Mesodermal cell (in vitro differentiated cells): ENCODE measurements at regions not wholly inside any gene's neighbourhood (a gene's known extent, or its start where the extent isn't known, plus 50 kb on each side); places are given as distances from the start of the nearest gene placed in this dataset.
"Not testable (repeated sequence)": the region's sequence is repeated elsewhere in the genome, so short reads cannot be mapped to it uniquely, and the experiment has no call there.

Experiments used
- H3K27ac ChIP-seq: 2 replicates; pipeline ENCODE4 v1.7.0; 2013; ENCODE audit warnings: mild to moderate bottlenecking, low read depth, low read length, moderate library complexity; ENCODE audit not compliant: severe bottlenecking
- H3K36me3 ChIP-seq: 2 replicates; pipeline ENCODE4 v1.7.1; 2013; ENCODE audit warnings: mild to moderate bottlenecking, low read length, moderate library complexity; ENCODE audit not compliant: control insufficient read depth, insufficient read depth
- H3K4me1 ChIP-seq: one replicate; pipeline ENCODE4 v1.7.1; 2013; ENCODE audit warnings: mild to moderate bottlenecking, low read length; ENCODE audit not compliant: insufficient read depth, control insufficient read depth, poor library complexity, severe bottlenecking
- H3K4me3 ChIP-seq: 2 replicates; pipeline ENCODE4 v1.7.0; 2013; ENCODE audit warnings: low read length, control low read depth, mild to moderate bottlenecking; ENCODE audit not compliant: insufficient read depth, poor library complexity, severe bottlenecking; ENCODE audit errors: extremely low read depth
- H3K9me3 ChIP-seq: 2 replicates; pipeline ENCODE4 v1.7.1; 2013; ENCODE audit warnings: mild to moderate bottlenecking, low read length, moderate library complexity; ENCODE audit not compliant: control insufficient read depth
- WGBS, 2 experiments: methylation state at CpG; one replicate each; pipeline ENCODE4 v1.1.5; 2013; ENCODE audit warnings: missing lambda C conversion rate in 2 of 2; ENCODE audit not compliant: insufficient coverage in 2 of 2; 5-methylcytosine and 5-hydroxymethylcytosine counted together

DNA sequence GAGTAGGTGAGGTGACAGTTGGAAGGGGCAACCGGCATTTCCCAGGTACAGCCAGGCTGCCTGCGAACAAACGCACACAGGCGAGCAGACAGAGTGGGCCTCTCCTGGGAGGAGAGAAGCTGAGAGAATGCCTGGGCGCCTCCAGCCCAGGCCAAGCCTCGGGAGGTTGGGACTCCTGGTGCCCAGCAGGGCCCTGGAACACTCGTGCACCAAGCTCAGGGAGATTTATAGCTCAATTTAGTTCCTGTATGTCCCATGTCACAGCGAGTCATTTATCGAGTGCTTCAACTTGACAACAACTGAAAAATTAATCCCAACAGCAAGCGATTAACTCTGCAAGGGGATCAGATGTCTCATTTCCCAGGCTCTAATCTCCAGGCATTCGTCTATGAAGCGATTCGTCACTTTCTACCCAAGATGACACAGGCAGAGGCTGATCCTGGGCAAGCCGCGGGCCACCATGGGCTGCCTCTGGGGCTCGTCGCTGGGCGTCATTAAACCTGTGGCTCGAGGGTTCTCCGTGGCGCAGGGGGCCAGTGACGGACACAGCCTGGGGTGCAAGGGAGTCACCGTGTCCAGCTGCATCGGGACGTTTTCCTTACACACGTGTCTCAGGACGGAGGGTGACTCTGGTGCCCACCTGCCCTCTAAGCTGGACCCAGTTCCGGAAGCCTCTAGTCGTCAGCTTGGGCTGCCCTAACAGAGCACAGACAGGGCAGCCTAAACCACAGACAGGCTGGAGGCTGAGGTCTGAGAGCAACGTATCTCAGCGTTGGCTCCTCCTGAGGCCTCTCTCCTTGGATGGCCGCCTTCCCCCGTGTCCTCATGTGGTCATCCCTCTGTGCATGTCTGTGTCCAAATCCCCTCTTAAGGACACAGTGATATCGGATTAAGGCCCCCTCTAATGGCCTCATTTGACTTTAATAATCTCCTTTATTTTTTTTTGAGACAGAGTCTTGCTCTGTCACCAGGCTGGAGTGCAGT, 154.1 kb downstream of the CTTN start:
- WGBS, 2 experiments: 94 to 95% methylated on average over 33 to 34 of the region's 34 CpGs
- no peak overlapping the region for H3K4me3 ChIP-seq
- H3K36me3 ChIP-seq: no peaks in the 10 kb centered on the region
- H3K9me3 ChIP-seq: no peaks in the 10 kb centered on the region
- peak overlapping the region; percentile 68 for H3K27ac ChIP-seq
- H3K4me1 ChIP-seq: peaks cover 18% of the 10 kb centered on the region

DNA sequence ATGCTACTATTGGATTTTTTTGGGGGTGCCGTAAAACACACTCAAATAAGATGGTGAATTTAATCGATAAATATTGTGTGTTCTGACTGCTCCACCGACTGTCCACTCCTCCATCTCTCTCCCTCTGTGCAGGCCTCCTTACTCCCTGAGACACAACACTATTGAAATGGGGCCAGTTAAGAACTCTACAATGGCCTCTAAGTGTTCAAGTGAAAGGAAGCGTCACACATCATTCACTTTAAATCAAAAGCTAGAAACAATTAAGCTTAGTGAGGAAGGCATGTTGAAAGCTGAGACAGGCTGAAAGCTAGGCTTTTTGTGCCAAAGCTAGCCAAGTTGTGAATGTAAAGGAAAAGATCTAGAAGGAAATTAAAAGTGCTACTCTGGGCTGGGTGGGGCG, 156.7 kb downstream of the CTTN start:
- H3K4me3 ChIP-seq: no peak overlapping the region
- H3K4me1 ChIP-seq: peaks cover 22% of the 10 kb centered on the region
- H3K9me3 ChIP-seq: no peaks in the 10 kb centered on the region
- no peaks in the 10 kb centered on the region for H3K36me3 ChIP-seq
- H3K27ac ChIP-seq: no peak overlapping the region
- WGBS, 2 experiments: 100% methylated on average over 1 to 3 of the region's 5 CpGs

DNA sequence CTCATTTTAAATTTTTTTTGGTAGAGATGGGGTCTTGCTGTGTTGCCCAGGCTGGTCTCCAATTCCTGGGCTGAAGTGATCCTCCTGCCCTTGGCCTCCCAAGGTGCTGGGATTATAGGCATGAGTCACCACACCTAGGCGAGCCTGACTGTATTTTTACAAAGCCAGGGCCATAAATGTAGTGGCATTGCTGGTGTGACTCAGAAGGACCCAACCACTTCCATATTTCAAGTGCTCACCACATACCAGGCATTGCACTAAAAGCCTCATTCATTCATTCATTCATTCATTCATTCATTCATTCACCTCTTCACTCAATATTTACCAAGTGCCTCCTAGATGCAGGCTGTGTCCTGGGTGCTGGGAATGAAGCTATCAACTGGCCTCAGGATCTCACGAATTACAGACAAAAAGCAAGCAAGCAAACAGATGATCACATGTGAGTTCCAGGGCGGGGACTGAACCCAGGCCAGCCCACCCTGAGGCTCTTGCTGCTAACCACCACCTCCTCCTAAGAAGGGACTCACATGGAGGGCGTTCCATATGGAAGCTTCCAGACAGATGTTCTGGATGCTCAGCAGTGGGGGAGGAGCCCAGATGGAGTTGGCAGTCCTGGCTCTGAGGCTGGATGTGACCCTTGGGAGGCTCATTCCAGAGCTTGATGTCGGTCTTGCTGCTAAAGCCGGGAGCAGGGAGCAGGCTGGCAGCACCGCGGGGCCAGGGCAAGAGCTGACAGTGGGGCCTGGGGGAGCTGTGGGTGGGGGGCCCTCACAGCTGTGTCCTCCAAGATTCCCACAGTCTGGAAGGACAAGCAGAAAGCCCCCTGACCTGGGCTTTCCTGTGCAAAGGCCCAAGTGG, 158.8 kb downstream of the CTTN start:
- 77 to 86% methylated on average over 5 to 8 of the region's 8 CpGs for WGBS, 2 experiments
- Histone ChIP-seq H3K4me1 (peaks cover 9% of the 10 kb centered on the region), H3K9me3 (no peaks in the 10 kb centered on the region), H3K36me3 (no peaks in the 10 kb centered on the region), H3K27ac (no peak overlapping the region), H3K4me3 (no peak overlapping the region)

DNA sequence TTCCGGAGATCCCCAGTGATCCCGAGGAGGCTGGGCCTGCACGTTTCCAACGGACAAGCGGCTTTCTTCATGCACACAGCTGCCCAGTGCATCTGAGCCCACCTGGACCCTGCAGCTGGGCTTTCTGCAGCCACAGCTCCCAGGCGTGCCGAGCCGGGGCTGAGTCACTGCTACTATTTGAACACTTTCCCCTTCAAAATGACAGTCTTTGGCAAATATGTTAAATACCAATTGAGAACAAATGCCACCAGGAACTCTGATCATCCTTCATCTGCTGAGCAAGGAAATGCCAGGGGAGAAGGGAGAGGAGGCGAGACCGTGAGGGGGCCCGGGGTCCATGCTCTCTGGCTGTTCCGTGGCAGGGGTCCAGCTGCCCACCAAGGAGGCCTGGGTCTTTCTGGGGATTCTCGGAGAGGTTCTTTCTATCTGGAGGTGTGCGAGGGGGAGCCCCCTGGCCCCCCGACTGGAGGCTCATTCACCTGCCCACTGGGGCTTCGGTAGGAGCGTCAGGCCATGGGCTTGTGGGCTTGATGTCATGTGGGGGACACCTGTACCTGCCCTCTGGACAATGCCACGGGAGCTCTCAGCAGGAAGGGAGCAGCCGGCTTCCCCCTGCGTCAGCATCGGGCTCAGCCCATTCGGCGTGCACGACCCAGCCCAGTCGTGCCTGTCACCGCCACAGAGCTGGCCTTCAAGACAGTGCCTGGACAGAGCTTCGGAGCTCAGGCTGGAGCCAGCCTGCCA, 159.6 kb downstream of the CTTN start:
- no peak overlapping the region for H3K4me3 ChIP-seq
- H3K9me3 ChIP-seq: no peaks in the 10 kb centered on the region
- 92 to 94% methylated on average over 21 to 25 of the region's 27 CpGs for WGBS, 2 experiments
- peaks cover 9% of the 10 kb centered on the region for H3K4me1 ChIP-seq
- H3K27ac ChIP-seq: no peak overlapping the region
- no peaks in the 10 kb centered on the region for H3K36me3 ChIP-seq

DNA sequence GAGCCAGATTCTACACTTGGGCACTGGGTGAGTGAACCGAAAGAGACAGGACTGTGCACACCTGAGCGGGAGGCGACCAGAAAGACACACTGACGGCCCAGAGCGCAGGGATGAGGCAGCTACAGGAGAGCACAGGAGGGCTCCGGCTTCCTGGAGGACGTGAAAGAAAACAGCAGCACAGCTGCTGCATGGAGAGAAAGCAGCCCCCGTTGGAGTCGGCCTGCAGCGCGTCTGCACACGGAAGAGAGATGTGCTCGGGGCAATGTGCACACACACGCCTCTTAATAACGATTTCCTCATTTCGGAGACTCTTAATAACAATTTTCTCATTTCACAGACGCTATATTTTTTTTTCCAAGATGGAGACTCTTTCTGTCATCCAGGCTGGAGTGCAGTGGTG, 160.4 kb downstream of the CTTN start:
- H3K4me1 ChIP-seq: peaks cover 9% of the 10 kb centered on the region

DNA sequence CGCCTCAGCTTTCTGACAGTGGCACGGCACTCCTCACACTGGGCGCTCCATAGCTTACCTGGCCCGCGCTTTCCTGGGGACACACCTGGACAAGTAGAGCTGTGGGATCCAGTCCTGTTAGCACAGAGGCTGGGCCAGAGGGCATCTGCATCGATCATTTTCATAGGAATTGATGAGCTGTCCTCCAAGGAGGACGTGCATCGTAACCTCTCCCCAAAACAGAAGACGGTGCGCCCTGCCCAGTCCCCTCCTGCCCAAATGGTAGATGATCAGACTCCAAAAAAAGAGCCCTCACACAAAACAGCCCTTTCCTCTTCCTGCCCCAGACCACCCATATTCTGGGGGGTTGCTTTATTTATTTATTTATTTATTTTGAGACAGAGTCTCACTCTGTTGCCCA, 161.2 kb downstream of the CTTN start:
- Histone ChIP-seq H3K4me1 (peaks cover 9% of the 10 kb centered on the region), H3K4me3 (no peak overlapping the region)
- WGBS, 2 experiments: 82 to 89% methylated on average over 8 to 10 of the region's 10 CpGs

More for the DNA sequence above, 160.4 kb downstream of the CTTN start:
- Histone ChIP-seq H3K9me3 (no peaks in the 10 kb centered on the region), H3K4me3 (no peak overlapping the region), H3K36me3 (no peaks in the 10 kb centered on the region), H3K27ac (no peak overlapping the region)
- 91 to 94% methylated on average over 7 to 17 of the region's 17 CpGs for WGBS, 2 experiments

DNA sequence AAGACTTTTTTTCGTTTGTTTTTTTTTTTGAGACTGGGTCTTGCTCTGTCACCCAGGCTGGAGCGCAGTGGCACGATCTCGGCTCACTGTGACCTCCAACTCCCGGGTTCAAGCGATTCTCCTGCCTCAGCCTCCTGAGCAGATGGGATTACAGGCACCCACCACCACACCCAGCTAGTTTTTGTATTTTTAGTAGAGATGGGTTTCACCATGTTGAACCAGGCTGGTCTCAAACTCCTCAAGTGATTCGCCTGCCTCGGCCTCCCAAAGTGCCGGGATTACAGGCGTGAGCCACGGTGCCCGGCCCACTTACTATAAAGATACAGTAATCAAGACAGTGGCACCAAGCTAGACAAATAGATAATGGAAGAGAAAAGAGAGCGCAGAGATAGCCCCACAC, 162.3 kb downstream of the CTTN start:
- not testable (repeated sequence) for H3K4me3 ChIP-seq, H3K36me3 ChIP-seq, H3K4me1 ChIP-seq, H3K9me3 ChIP-seq, H3K27ac ChIP-seq
- WGBS, 2 experiments: 84 to 87% methylated on average over 9 to 11 of the region's 13 CpGs

More for the DNA sequence above, 161.2 kb downstream of the CTTN start:
- Histone ChIP-seq H3K36me3 (no peaks in the 10 kb centered on the region), H3K9me3 (no peaks in the 10 kb centered on the region), H3K27ac (no peak overlapping the region)

DNA sequence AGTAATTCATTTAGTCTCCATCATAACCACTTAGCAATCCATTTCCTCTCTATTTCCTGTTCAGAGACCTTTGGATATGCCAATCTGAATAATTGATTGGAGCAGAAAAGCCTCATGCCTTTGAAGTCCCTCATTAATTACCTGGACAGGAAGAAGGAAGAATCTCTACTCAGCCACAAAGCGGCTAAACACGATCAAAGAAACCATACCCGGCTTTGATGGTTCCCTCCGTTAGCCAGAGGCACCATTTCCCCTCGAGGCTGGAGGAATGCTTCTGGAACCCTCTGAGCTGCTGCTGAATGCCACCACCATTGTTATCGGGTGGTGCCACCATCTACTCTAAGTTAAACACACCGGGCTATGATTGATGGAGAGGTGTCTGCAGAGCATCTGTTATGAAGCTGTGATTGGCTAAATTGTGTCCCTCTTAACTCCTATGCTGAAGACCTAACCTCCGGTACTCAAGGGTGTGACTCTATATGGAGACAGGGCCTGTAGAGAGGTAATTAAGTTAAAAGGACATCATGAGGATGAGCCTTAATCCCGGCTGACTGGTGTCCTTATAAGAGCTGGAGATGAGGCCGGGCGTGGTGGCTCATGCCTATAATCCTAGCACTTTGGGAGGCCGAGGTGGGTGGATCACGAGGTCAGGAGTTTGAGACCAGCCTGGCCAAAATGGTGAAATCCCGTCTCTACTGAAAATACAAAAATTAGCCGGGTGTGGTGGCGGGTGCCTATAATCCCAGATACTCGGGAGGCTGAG, 168.6 kb downstream of the CTTN start:
- Histone ChIP-seq H3K9me3 (no peaks in the 10 kb centered on the region), H3K36me3 (no peaks in the 10 kb centered on the region), H3K4me1 (peaks cover 13% of the 10 kb centered on the region), H3K27ac (no peak overlapping the region), H3K4me3 (no peak overlapping the region)
- 89 to 90% methylated on average over 10 to 13 of the region's 17 CpGs for WGBS, 2 experiments

DNA sequence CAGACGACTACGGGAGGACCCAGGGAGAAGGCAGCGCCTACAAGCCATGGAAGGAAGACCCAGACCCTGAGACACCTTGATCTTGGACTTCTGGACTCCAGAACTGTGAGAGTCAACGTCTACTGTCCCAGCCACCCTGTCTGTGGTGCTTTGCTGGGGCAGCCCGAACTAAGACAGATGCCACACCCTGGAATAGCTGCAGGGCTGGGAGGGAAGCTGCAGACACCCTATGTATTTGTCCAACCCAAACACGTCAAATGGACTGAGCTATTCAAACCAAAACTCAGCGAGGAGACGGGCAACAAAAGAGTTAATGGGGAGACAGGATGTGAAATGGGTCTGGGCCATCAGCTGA, 169.3 kb downstream of the CTTN start:
- peak overlapping the region; percentile 19 for H3K4me3 ChIP-seq

More for the DNA sequence above, 169.3 kb downstream of the CTTN start:
- peaks cover 13% of the 10 kb centered on the region for H3K4me1 ChIP-seq
- WGBS, 2 experiments: 81 to 87% methylated on average over 8 of the region's 8 CpGs
- H3K36me3 ChIP-seq: no peaks in the 10 kb centered on the region
- peak overlapping the region; percentile 86 for H3K27ac ChIP-seq
- no peaks in the 10 kb centered on the region for H3K9me3 ChIP-seq
